Progenitor cell of endocrine pancreas (in vitro differentiated cells): ENCODE measurements at regions not wholly inside any gene's neighbourhood (a gene's known extent, or its start where the extent isn't known, plus 50 kb on each side); places are given as distances from the start of the nearest gene placed in this dataset.
"Not testable (repeated sequence)": the region's sequence is repeated elsewhere in the genome, so short reads cannot be mapped to it uniquely, and the experiment has no call there.

Experiments used
- DNase-seq: peaks from one replicate; pipeline ENCODE4 v3.0.0; 2021; ENCODE audit warnings: low spot score; ENCODE audit not compliant: unreplicated experiment
- H3K27ac Mint-ChIP-seq: 2 replicates; pipeline ENCODE4 v1.8.0; 2021; ENCODE audit warnings: mild to moderate bottlenecking, moderate library complexity, mixed read lengths
- H3K27me3 Mint-ChIP-seq: 2 replicates; pipeline ENCODE4 v1.8.0; 2021; ENCODE audit warnings: mixed read lengths
- H3K36me3 Mint-ChIP-seq: 2 replicates; pipeline ENCODE4 v1.8.0; 2022; ENCODE audit warnings: mixed read lengths; ENCODE audit not compliant: insufficient read depth
- H3K4me1 Mint-ChIP-seq: 2 replicates; pipeline ENCODE4 v1.8.0; 2021; ENCODE audit warnings: low read depth, mixed read lengths
- H3K4me3 Mint-ChIP-seq: 2 replicates; pipeline ENCODE4 v1.8.0; 2021; ENCODE audit warnings: low read depth, mild to moderate bottlenecking, moderate library complexity, mixed read lengths
- H3K9me3 Mint-ChIP-seq: 2 replicates; pipeline ENCODE4 v1.8.0; 2021; ENCODE audit warnings: low read depth, mixed read lengths
- TF ChIP-seq, protein P1 (sequence below): fragments of 200-600 bp; sonication (generic); IDR thresholded peaks from one replicate; pipeline ENCODE4 v1.5.0; 2021; ENCODE audit warnings: antibody characterized with exemption, mild to moderate bottlenecking; ENCODE audit not compliant: unreplicated experiment

DNA sequence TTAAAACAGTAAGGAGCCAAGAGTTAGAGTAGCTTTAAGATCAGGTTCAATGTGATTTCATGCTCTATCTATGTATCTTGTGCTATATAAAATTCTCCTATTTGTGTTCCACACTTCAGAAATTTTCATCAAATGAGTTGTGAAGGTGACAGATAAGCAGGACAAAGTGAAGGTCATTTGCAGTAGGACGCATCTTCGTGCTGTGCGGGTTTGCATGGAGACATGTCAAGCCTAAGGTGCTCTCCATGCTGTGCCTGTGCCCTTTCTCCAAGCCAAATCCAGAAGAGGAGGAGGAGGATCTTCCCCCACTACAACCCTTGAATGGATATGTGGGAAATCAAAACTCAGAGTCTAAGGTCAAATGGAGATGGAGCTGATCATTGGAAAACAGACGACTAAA, 147.3 kb upstream of the NEDD9 start:
- H3K27me3 Mint-ChIP-seq = peaks cover 7% of the 10 kb centered on the region
- DNase-seq = no peak
- no peak overlapping the region for H3K4me3 Mint-ChIP-seq
- H3K9me3 Mint-ChIP-seq = no peaks in the 10 kb centered on the region
- TF ChIP-seq, protein P1, sequence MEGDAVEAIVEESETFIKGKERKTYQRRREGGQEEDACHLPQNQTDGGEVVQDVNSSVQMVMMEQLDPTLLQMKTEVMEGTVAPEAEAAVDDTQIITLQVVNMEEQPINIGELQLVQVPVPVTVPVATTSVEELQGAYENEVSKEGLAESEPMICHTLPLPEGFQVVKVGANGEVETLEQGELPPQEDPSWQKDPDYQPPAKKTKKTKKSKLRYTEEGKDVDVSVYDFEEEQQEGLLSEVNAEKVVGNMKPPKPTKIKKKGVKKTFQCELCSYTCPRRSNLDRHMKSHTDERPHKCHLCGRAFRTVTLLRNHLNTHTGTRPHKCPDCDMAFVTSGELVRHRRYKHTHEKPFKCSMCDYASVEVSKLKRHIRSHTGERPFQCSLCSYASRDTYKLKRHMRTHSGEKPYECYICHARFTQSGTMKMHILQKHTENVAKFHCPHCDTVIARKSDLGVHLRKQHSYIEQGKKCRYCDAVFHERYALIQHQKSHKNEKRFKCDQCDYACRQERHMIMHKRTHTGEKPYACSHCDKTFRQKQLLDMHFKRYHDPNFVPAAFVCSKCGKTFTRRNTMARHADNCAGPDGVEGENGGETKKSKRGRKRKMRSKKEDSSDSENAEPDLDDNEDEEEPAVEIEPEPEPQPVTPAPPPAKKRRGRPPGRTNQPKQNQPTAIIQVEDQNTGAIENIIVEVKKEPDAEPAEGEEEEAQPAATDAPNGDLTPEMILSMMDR = no peak
- no peak overlapping the region for H3K27ac Mint-ChIP-seq
- H3K36me3 Mint-ChIP-seq = no peaks in the 10 kb centered on the region
- H3K4me1 Mint-ChIP-seq = no peaks in the 10 kb centered on the region

DNA sequence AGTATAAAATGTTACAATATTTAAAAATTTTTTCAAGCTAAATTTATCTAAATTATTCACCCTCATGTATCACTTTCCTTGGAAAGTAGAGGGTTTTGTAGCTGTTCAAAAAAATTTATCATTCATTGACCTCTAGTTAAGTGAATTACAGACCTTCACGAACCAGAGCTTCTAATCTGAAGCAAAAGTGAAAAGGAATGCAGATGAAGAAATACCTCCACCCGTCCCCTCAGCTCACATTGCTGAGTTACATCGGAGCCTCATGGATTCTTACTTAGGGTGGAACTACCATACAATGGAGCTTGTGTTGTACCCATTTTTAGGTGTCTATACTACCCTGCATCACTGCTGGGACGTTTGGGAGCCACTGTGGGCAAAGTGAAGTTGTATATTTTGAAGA, 146.2 kb upstream of the NEDD9 start:
- TF ChIP-seq, protein P1 = no peak
- no peaks in the 10 kb centered on the region for H3K9me3 Mint-ChIP-seq
- no peak overlapping the region for H3K4me3 Mint-ChIP-seq
- H3K27me3 Mint-ChIP-seq = peaks cover 3% of the 10 kb centered on the region
- DNase-seq = no peak
- H3K4me1 Mint-ChIP-seq = no peaks in the 10 kb centered on the region
- H3K36me3 Mint-ChIP-seq = no peaks in the 10 kb centered on the region
- H3K27ac Mint-ChIP-seq = no peak overlapping the region

DNA sequence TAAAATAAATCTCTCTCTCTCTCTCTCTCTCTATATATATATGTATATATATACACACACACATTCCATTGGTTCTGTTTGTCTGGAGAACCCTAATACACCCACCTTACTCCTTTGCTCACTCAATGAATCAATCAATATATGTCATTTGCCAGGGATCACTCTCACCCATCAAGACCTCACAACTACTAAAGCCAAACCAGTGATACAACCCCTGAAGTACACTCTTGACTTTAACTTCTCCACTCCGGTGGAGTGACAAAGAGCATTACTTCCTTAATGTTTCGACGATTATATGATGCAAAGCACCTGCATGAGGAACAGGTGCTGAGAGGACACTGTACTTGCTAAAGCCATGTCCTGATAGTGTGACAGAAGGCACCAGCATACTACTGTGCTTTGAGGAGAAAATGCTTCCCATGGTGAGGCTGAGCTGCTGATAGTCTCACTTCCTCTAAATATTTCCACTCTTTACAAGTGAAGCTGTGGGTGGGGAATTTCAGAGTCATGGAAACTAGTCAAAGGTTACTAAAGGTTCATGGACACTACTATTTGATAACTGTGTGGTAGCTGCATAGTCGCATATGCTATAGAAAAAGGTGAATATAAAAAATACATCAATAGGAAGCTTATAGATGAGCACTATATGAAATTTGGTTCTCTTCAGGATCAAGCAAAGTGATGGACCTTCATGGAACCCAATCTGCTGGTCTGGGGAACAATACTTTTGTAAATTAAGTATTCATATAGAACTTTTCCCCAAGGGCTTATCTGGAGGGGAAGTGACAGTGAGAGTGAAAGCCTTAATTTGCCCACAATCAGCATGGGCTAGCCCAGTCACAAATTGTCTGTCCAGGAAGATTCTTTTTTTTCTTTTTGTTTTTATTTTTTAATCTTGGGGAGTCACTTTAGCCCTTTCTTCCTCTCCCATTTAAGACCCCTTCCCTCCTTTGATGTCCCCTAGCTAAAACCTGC, 141.9 kb upstream of the NEDD9 start:
- no peak overlapping the region for H3K4me3 Mint-ChIP-seq
- H3K9me3 Mint-ChIP-seq = peaks cover 4% of the 10 kb centered on the region
- no peaks in the 10 kb centered on the region for H3K27me3 Mint-ChIP-seq
- no peak for DNase-seq
- TF ChIP-seq, protein P1 = no peak
- no peaks in the 10 kb centered on the region for H3K4me1 Mint-ChIP-seq
- no peaks in the 10 kb centered on the region for H3K36me3 Mint-ChIP-seq
- H3K27ac Mint-ChIP-seq = no peak overlapping the region

DNA sequence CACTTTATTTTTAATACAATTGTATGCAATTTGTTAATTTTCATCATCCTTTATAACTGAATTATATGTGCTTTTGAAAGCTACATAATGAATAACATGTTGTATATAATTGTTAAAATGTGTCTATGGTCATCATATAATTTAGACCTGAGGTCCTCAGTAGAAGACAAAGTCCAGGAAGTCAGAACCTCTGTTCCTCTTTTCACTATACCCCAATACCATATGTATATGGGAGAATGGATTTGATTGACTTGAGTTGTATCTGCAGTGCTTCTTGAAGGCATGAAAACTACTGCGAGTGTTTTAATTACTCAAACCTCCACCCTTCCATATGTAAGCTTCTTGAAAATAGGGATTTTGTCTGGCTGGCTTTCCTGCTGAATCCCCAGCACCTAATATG, 140.7 kb upstream of the NEDD9 start:
- Mint-ChIP-seq H3K27ac (no peak overlapping the region), H3K9me3 (peaks cover 7% of the 10 kb centered on the region), H3K36me3 (no peaks in the 10 kb centered on the region), H3K4me1 (peaks cover 2% of the 10 kb centered on the region), H3K27me3 (no peaks in the 10 kb centered on the region), H3K4me3 (no peak overlapping the region)
- TF ChIP-seq, protein P1 = no peak
- DNase-seq = no peak

DNA sequence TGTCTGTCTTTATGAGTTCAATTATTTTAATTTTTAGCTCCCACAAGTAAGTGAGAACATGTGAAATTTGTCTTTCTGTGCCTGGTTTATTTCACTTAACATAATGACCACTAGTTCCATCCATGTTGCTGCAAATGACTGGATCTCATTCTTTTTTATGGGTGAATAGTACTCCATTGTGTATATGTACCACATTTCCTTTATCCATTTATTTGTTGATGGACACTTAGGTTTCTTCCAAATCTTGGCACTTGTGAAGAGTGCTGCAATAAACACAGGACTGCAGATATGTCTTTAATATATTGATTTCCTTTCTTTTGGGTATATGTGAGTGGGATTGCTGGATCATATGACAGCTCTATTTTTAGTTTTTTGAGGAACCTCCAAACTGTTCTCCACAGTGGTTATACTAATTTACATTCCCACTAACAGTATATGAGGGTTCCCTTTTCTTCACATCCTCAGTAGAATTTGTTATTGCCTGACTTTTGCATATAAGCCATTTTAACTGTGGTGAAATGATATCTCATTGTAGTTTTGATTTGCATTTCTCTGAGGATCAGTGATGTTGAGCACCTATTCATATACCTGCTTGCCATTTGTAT, 139.8 kb upstream of the NEDD9 start:
- not testable (repeated sequence) for DNase-seq, H3K4me1 Mint-ChIP-seq, H3K36me3 Mint-ChIP-seq, H3K27me3 Mint-ChIP-seq, H3K9me3 Mint-ChIP-seq, H3K4me3 Mint-ChIP-seq, H3K27ac Mint-ChIP-seq
